ENCODE measurements at regions not wholly inside any gene's neighbourhood (a gene's known extent, or its start where the extent isn't known, plus 50 kb on each side); places are given as distances from the start of the nearest gene placed in this dataset.

GRCh38 chr5:147995846-147996245, 67.9 kb upstream of the SPINK5 start:
- no peaks in the 10 kb centered on the region for H3K4me1 Mint-ChIP-seq (ENCODE audit: low read depth, unreplicated experiment)
- CTCF ChIA-PET = no interaction called here
- Histone ChIP-seq H3K4me1 (no peaks in the 10 kb centered on the region), H3K9me3 (no peaks in the 10 kb centered on the region), H3K36me3 (ENCODE audit: control insufficient read depth, insufficient read depth, low read length) (no peaks in the 10 kb centered on the region), H3K27me3 (replicated peaks; ENCODE audit: control insufficient read depth, insufficient read depth, low read length) (no peaks in the 10 kb centered on the region), H3K4me3 (ENCODE audit: low read depth, low read length) (no peak overlapping the region)
- peaks cover 19% of the 10 kb centered on the region for H3K9me3 Mint-ChIP-seq (ENCODE audit: unreplicated experiment)
- no peaks in the 10 kb centered on the region for H3K36me3 Mint-ChIP-seq (ENCODE audit: insufficient read depth, unreplicated experiment)
- H3K4me3 Mint-ChIP-seq (ENCODE audit: unreplicated experiment) = no peak overlapping the region
- H3K27ac Mint-ChIP-seq (ENCODE audit: unreplicated experiment) = no peak overlapping the region
- no peak for TF ChIP-seq CTCF (IDR thresholded peaks at IDR 0.05; ENCODE audit: insufficient read depth in 1 of 2, low read depth in 1 of 2, low read length in 1 of 2, severe bottlenecking in 1 of 2, unreplicated experiment in 1 of 2)
- BruUV-seq (replicated peaks) = no TSS peak
- no peak for DNase-seq
- intact Hi-C loops (cut with micrococcal nuclease; ENCODE audit: unreplicated experiment) = no loop called here
- POLR2A ChIA-PET = no interaction called here
- H3K27me3 Mint-ChIP-seq (ENCODE audit: insufficient read depth, unreplicated experiment) = no peaks in the 10 kb centered on the region

- H3K27me3 ChIP-seq (replicated peaks; ENCODE audit: control insufficient read depth, insufficient read depth, low read length) = no peaks in the 10 kb centered on the region
- DNase-seq = no peak
- no TSS peak for BruUV-seq (replicated peaks)
- H3K4me3 ChIP-seq (ENCODE audit: low read depth, low read length) = no peak overlapping the region
- H3K9me3 ChIP-seq = no peaks in the 10 kb centered on the region
- H3K36me3 ChIP-seq (ENCODE audit: control insufficient read depth, insufficient read depth, low read length) = no peaks in the 10 kb centered on the region
- intact Hi-C loops (cut with micrococcal nuclease; ENCODE audit: unreplicated experiment) = no loop called here
- Mint-ChIP-seq H3K27ac (ENCODE audit: unreplicated experiment) (no peak overlapping the region), H3K4me1 (ENCODE audit: low read depth, unreplicated experiment) (no peaks in the 10 kb centered on the region), H3K27me3 (ENCODE audit: insufficient read depth, unreplicated experiment) (no peaks in the 10 kb centered on the region), H3K4me3 (ENCODE audit: unreplicated experiment) (no peak overlapping the region), H3K9me3 (ENCODE audit: unreplicated experiment) (no peaks in the 10 kb centered on the region), H3K36me3 (ENCODE audit: insufficient read depth, unreplicated experiment) (no peaks in the 10 kb centered on the region)
- TF ChIP-seq CTCF (IDR thresholded peaks at IDR 0.05; ENCODE audit: insufficient read depth in 1 of 2, low read depth in 1 of 2, low read length in 1 of 2, severe bottlenecking in 1 of 2, unreplicated experiment in 1 of 2) = no peak
- ChIA-PET POLR2A (no interaction called here), CTCF (no interaction called here)
- no peaks in the 10 kb centered on the region for H3K4me1 ChIP-seq
These were observed 73.8 kb upstream of the SPINK5 start for GRCh38 chr5:147989994-147990393.

DNA sequence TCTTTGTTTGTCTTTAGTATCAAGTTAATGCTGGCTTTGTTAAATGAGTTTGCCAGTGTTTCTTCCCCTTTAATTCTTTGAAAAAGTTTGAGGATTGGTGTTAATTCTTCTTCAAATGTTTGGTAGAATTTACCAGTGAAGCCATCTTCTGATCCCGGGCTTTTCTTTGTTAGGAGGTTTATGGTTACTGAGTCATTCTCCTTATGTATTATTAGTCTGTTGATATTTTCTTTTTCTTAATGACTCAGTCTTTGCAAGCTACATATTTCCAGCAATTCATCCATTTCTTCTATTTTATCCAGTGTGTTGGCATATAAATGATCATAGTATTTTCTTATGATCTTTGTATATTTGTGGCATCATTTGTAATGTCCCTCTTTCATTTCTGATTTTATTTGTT, 74.5 kb upstream of the SPINK5 start:
- POLR2A ChIA-PET = no interaction called here
- Mint-ChIP-seq H3K27me3 (ENCODE audit: insufficient read depth, unreplicated experiment) (no peaks in the 10 kb centered on the region), H3K27ac (ENCODE audit: unreplicated experiment) (no peak overlapping the region), H3K4me3 (ENCODE audit: unreplicated experiment) (no peak overlapping the region), H3K4me1 (ENCODE audit: low read depth, unreplicated experiment) (no peaks in the 10 kb centered on the region), H3K36me3 (ENCODE audit: insufficient read depth, unreplicated experiment) (no peaks in the 10 kb centered on the region), H3K9me3 (ENCODE audit: unreplicated experiment) (no peaks in the 10 kb centered on the region)
- Histone ChIP-seq H3K36me3 (ENCODE audit: control insufficient read depth, insufficient read depth, low read length) (no peaks in the 10 kb centered on the region), H3K4me3 (ENCODE audit: low read depth, low read length) (no peak overlapping the region), H3K27me3 (replicated peaks; ENCODE audit: control insufficient read depth, insufficient read depth, low read length) (no peaks in the 10 kb centered on the region), H3K4me1 (no peaks in the 10 kb centered on the region), H3K9me3 (no peaks in the 10 kb centered on the region)
- intact Hi-C loops (cut with micrococcal nuclease; ENCODE audit: unreplicated experiment) = no loop called here
- no TSS peak for BruUV-seq (replicated peaks)
- no peak for TF ChIP-seq CTCF (IDR thresholded peaks at IDR 0.05; ENCODE audit: insufficient read depth in 1 of 2, low read depth in 1 of 2, low read length in 1 of 2, severe bottlenecking in 1 of 2, unreplicated experiment in 1 of 2)
- CTCF ChIA-PET = no interaction called here
- DNase-seq = no peak

All from Caco-2 (cell line).